Right lobe of liver (tissue), 6 donors: ENCODE measurements at regions not wholly inside any gene's neighbourhood (a gene's known extent, or its start where the extent isn't known, plus 50 kb on each side); places are given as distances from the start of the nearest gene placed in this dataset.

Source experiments
- ATAC-seq, 4 donors: fragments of 200-7000 bp; cut with Tn5 transposase; one replicate each; pipeline ENCODE4 v1.9.1; 2020; ENCODE audit warnings: mild to moderate bottlenecking in 4 of 4, moderate library complexity in 4 of 4
- DNase-seq, 3 donors: peaks; one replicate each; pipeline ENCODE4 v3.0.0-alpha.2; 2020
- H3K27ac ChIP-seq, 3 donors: fragments of 200-600 bp; one replicate each; pipeline ENCODE4 v1.8.0; 2022
- H3K27me3 ChIP-seq, 2 donors: fragments of 200-600 bp; one replicate each; pipeline ENCODE4 v1.8.0; 2022
- H3K36me3 ChIP-seq, 4 donors: fragments of 200-600 bp; sonication (generic) in 1 of 4; one replicate each; pipeline versions ENCODE4 v1.5.1 to v1.8.0; 2017 to 2022; ENCODE audit warnings: control low read depth in 1 of 4
- H3K4me1 ChIP-seq, 4 donors: fragments of 200-600 bp; sonication (generic) in 1 of 4; one replicate each; pipeline versions ENCODE4 v1.5.1 to v1.8.0; 2017 to 2022; ENCODE audit warnings: control low read depth in 1 of 4
- H3K4me3 ChIP-seq, 3 donors: fragments of 200-600 bp; one replicate each; pipeline ENCODE4 v1.8.0; 2022
- H3K9me3 ChIP-seq, 4 donors: fragments of 200-600 bp; sonication (generic) in 1 of 4; one replicate each; pipeline versions ENCODE4 v1.5.1 to v1.8.0; 2017 to 2022; ENCODE audit warnings: control low read depth in 1 of 4
- CTCF ChIP-seq, 4 donors: fragments of 200-600 bp in 3 of 4; fragments of 450-650 bp in 1 of 4; IDR thresholded peaks; one replicate each; pipeline versions ENCODE4 v1.5.1 to v1.8.0; 2016 to 2022; ENCODE audit warnings: antibody characterized with exemption in 4 of 4, mild to moderate bottlenecking in 2 of 4
- POLR2A ChIP-seq: fragments of 450-650 bp; IDR thresholded peaks from one replicate; pipeline ENCODE4 v1.6.1; 2017; ENCODE audit warnings: antibody characterized with exemption, mild to moderate bottlenecking
- WGBS: methylation state at CpG from one replicate; pipeline ENCODE4 v1.1.6; 2018; ENCODE audit warnings: low coverage, low lambda C conversion rate; ENCODE audit not compliant: insufficient coverage; ENCODE audit errors: missing lambda C conversion rate; 5-methylcytosine and 5-hydroxymethylcytosine counted together
- intact Hi-C, 2 donors: fragments of 100-400 bp; cut with DNase I; formaldehyde crosslinking; loops; one replicate each; pipeline versions ENCODE4 v1.11.2 to v1.14.1; 2022
- donor health status: DM: no; HTN: yes; CAD: no.
- donor health status: DM: no; HTN: no; CAD: no.
- donor health status: DM: no; HTN: no; CAD: no.
- donor health status: DM: no; HTN: yes; CAD: no.
- donor health status: DM: no; HTN: yes; CAD: no.

GRCh38 chr22:26762503-26763472 is 105.4 kb downstream of the MIAT start:
- Histone ChIP-seq H3K27ac (no peak overlapping the region), H3K36me3 (no peaks in the 10 kb centered on the region), H3K9me3 (no peaks in the 10 kb centered on the region), H3K4me1 (peaks cover 0 to 5% (median 0%) of the 10 kb centered on the region in 4 donors), H3K27me3 (no peaks in the 10 kb centered on the region), H3K4me3 (no peak overlapping the region)
- no peak for DNase-seq
- TF ChIP-seq POLR2A: no peak
- no peak for TF ChIP-seq CTCF (IDR thresholded peaks at IDR 0.05)
- WGBS: 96% methylated on average over 11 of the region's 17 CpGs
- intact Hi-C loops: no loop called here
- no peak for ATAC-seq

- WGBS: 59% methylated on average over 7 of the region's 16 CpGs
- DNase-seq (peak in 1 of 3 donors; percentile 30), ATAC-seq (peak; percentile 75 to 98 (median 82))
Observed at GRCh38 chr22:26763633-26764361, 106.4 kb downstream of the MIAT start.

GRCh38 chr22:26766510-26767350 is 109.3 kb downstream of the MIAT start:
- ATAC-seq: no peak
- no peaks in the 10 kb centered on the region for H3K9me3 ChIP-seq
- no peaks in the 10 kb centered on the region for H3K36me3 ChIP-seq
- 91% methylated on average over 10 of the region's 19 CpGs for WGBS
- DNase-seq: no peak
- no peak for TF ChIP-seq CTCF (IDR thresholded peaks at IDR 0.05)
- TF ChIP-seq POLR2A: no peak
- H3K27me3 ChIP-seq: no peaks in the 10 kb centered on the region
- H3K4me1 ChIP-seq: peaks cover 0 to 5% (median 0%) of the 10 kb centered on the region in 4 donors
- intact Hi-C loops: no loop called here
- no peak overlapping the region for H3K27ac ChIP-seq
- H3K4me3 ChIP-seq: no peak overlapping the region

More at GRCh38 chr22:26763633-26764361, 106.4 kb downstream of the MIAT start:
- peaks cover 0 to 5% (median 0%) of the 10 kb centered on the region in 4 donors for H3K4me1 ChIP-seq
- no peaks in the 10 kb centered on the region for H3K27me3 ChIP-seq
- H3K36me3 ChIP-seq: no peaks in the 10 kb centered on the region
- no peak overlapping the region for H3K27ac ChIP-seq
- TF ChIP-seq POLR2A (no peak), CTCF (IDR thresholded peaks at IDR 0.05) (no peak)
- H3K9me3 ChIP-seq: no peaks in the 10 kb centered on the region
- intact Hi-C loops: no loop called here
- H3K4me3 ChIP-seq: no peak overlapping the region
